HG02870 (cell line): ENCODE measurements at regions not wholly inside any gene's neighbourhood (a gene's known extent, or its start where the extent isn't known, plus 50 kb on each side); places are given as distances from the start of the nearest gene placed in this dataset.

Source experiments
- ATAC-seq: cut with Tn5 transposase; IDR thresholded peaks from one replicate; pipeline ENCODE4 v1.9.1; 2021; ENCODE audit warnings: mild to moderate bottlenecking, moderate library complexity; ENCODE audit not compliant: unreplicated experiment

- no peak for ATAC-seq
Measured at GRCh38 chr1:4851385-4852065, 197.1 kb downstream of the AJAP1 start.

GRCh38 chr1:4848431-4848830, 194.0 kb downstream of the AJAP1 start:
- ATAC-seq, result no peak

- no peak for ATAC-seq
Measured at GRCh38 chr1:4847711-4848110, 193.3 kb downstream of the AJAP1 start.
